ENCODE measurements at regions not wholly inside any gene's neighbourhood (a gene's known extent, or its start where the extent isn't known, plus 50 kb on each side); places are given as distances from the start of the nearest gene placed in this dataset.

- DNase-seq (ENCODE audit: low spot score), result no peak
Measured at GRCh38 chr2:146879882-146880281, 964.9 kb upstream of the ACVR2A start.

GRCh38 chr2:146874260-146874658 lies 970.6 kb upstream of the ACVR2A start:
- peak; percentile 97 for DNase-seq (ENCODE audit: low spot score)

GRCh38 chr2:146873646-146874259 lies 971.1 kb upstream of the ACVR2A start:
- peak; percentile 29 for DNase-seq (ENCODE audit: low spot score)

- no peak for DNase-seq (ENCODE audit: low spot score)
Measured at GRCh38 chr2:146873056-146873455, 971.8 kb upstream of the ACVR2A start.

GRCh38 chr2:146870691-146871090 lies 974.1 kb upstream of the ACVR2A start:
- DNase-seq (ENCODE audit: low spot score), result no peak

- DNase-seq (ENCODE audit: low spot score), result no peak
Measured at GRCh38 chr2:146869328-146869727, 975.5 kb upstream of the ACVR2A start.

- DNase-seq (ENCODE audit: low spot score), result peak; percentile 36
Measured at GRCh38 chr2:146868051-146868450, 976.8 kb upstream of the ACVR2A start.

- DNase-seq (ENCODE audit: low spot score), result no peak
Measured at GRCh38 chr2:146867477-146867986, 977.3 kb upstream of the ACVR2A start.

- DNase-seq (ENCODE audit: low spot score), result peak; percentile 47
Measured at GRCh38 chr2:146853741-146854444, 990.9 kb upstream of the ACVR2A start.

- no peak for DNase-seq (ENCODE audit: low spot score)
Measured at GRCh38 chr2:146852661-146853060, 992.2 kb upstream of the ACVR2A start.

GRCh38 chr2:146850746-146851145 lies 994.1 kb upstream of the ACVR2A start:
- DNase-seq (ENCODE audit: low spot score), result peak; percentile 54

GRCh38 chr2:146847846-146848245 lies 997.0 kb upstream of the ACVR2A start:
- DNase-seq (ENCODE audit: low spot score), result no peak

- peak; percentile 45 for DNase-seq (ENCODE audit: low spot score)
Measured at GRCh38 chr2:146844226-146844990, 1000.4 kb upstream of the ACVR2A start.

GRCh38 chr2:146837857-146838256 lies 1007.0 kb upstream of the ACVR2A start:
- DNase-seq (ENCODE audit: low spot score), result peak; percentile 76

- no peak for DNase-seq (ENCODE audit: low spot score)
Measured at GRCh38 chr2:146826388-146826787, 1018.4 kb upstream of the ACVR2A start.

- DNase-seq (ENCODE audit: low spot score), result no peak
Measured at GRCh38 chr2:146821836-146822316, 1023.0 kb upstream of the ACVR2A start.

- peak; percentile 42 for DNase-seq (ENCODE audit: low spot score)
Measured at GRCh38 chr2:146820672-146821071, 1024.2 kb upstream of the ACVR2A start.

GRCh38 chr2:146818122-146818521 lies 1026.7 kb upstream of the ACVR2A start:
- peak; percentile 3 for DNase-seq (ENCODE audit: low spot score)

GRCh38 chr2:146817613-146818012 lies 1027.2 kb upstream of the ACVR2A start:
- no peak for DNase-seq (ENCODE audit: low spot score)

GRCh38 chr2:146814971-146815370 lies 1029.9 kb upstream of the ACVR2A start:
- peak; percentile 50 for DNase-seq (ENCODE audit: low spot score)

- DNase-seq (ENCODE audit: low spot score), result no peak
Measured at GRCh38 chr2:146807568-146808168, 1037.2 kb upstream of the ACVR2A start.

- DNase-seq (ENCODE audit: low spot score), result no peak
Measured at GRCh38 chr2:146806364-146807005, 1038.3 kb upstream of the ACVR2A start.

Data from kidney tubule cell (primary cell).